IMR-90 (cell line): ENCODE measurements at regions not wholly inside any gene's neighbourhood (a gene's known extent, or its start where the extent isn't known, plus 50 kb on each side); places are given as distances from the start of the nearest gene placed in this dataset.

Experiments
- ATAC-seq: fragments of 200-7000 bp; cut with Tn5 transposase; 2 replicates; pipeline ENCODE4 v1.9.1; 2020; ENCODE audit warnings: low read depth, mild to moderate bottlenecking, moderate library complexity
- BruUV-seq: library from RNA; stranded (reverse); fragments of 400-500 nt; replicated peaks from 2 replicates; lab custom pipeline; 2021; lab: Mats Ljungman, UMichigan
- CTCF ChIA-PET: fragments of 300-600 bp; formaldehyde crosslinking; extraction: SDS; loops from one replicate; lab custom pipeline; 2021; ENCODE audit warnings: antibody characterized with exemption; lab: Yijun Ruan, JAX
- POLR2A ChIA-PET: fragments of 300-600 bp; sonication (Branson Sonifier 250); formaldehyde crosslinking; loops from one replicate; lab custom pipeline; 2022; ENCODE audit warnings: antibody characterized with exemption; ENCODE audit not compliant: unreplicated experiment; lab: Charles Lee
- DNase-seq: peaks from one replicate; pipeline ENCODE4 v3.0.0; 2013
- H2AFZ ChIP-seq: replicated peaks from 2 replicates; pipeline ENCODE3; 2013; ENCODE audit warnings: low read length, mild to moderate bottlenecking; ENCODE audit not compliant: poor library complexity
- H2AK5ac ChIP-seq: 2 replicates; pipeline ENCODE4 v1.6.1; 2013; ENCODE audit warnings: low read depth, low read length, inconsistent platforms
- H2AK9ac ChIP-seq: replicated peaks from 2 replicates; pipeline ENCODE3; 2013; ENCODE audit warnings: mild to moderate bottlenecking, low read depth, low read length, moderate library complexity; ENCODE audit not compliant: poor library complexity
- H2BK120ac ChIP-seq: 2 replicates; pipeline ENCODE4 v1.6.1; 2013; ENCODE audit warnings: low read depth, low read length, inconsistent platforms
- H2BK15ac ChIP-seq: 3 replicates; pipeline ENCODE4 v1.6.1; 2013; ENCODE audit warnings: low read depth, low read length, inconsistent platforms
- H2BK20ac ChIP-seq: 2 replicates; pipeline ENCODE4 v1.6.1; 2013; ENCODE audit warnings: low read depth, mild to moderate bottlenecking, inconsistent platforms, low read length, moderate library complexity
- H2BK5ac ChIP-seq: 2 replicates; pipeline ENCODE4 v1.6.1; 2013; ENCODE audit warnings: mild to moderate bottlenecking, low read depth, low read length, inconsistent platforms; ENCODE audit not compliant: poor library complexity, severe bottlenecking
- H3K14ac ChIP-seq: replicated peaks from 2 replicates; pipeline ENCODE4 v1.6.1; 2013; ENCODE audit warnings: low read depth, low read length, inconsistent platforms
- H3K18ac ChIP-seq: 2 replicates; pipeline ENCODE4 v1.6.1; 2013; ENCODE audit warnings: low read depth, low read length, control low read depth
- H3K23ac ChIP-seq: 2 replicates; pipeline ENCODE4 v1.6.1; 2013; ENCODE audit warnings: low read depth, low read length, inconsistent platforms
- H3K27ac ChIP-seq: 2 replicates; pipeline ENCODE4 v1.5.1; 2013; ENCODE audit warnings: mild to moderate bottlenecking, control low read depth, low read length; ENCODE audit not compliant: insufficient read depth
- H3K27me3 ChIP-seq: 2 replicates; pipeline ENCODE4 v1.6.1; 2013; ENCODE audit warnings: low read length; ENCODE audit not compliant: control insufficient read depth, insufficient read depth
- H3K36me3 ChIP-seq: 2 replicates; pipeline ENCODE4 v1.6.1; 2013; ENCODE audit warnings: low read length, mixed read lengths; ENCODE audit not compliant: control insufficient read depth, insufficient read depth
- H3K4ac ChIP-seq: 2 replicates; pipeline ENCODE4 v1.6.1; 2013; ENCODE audit warnings: low read depth, low read length, inconsistent platforms
- H3K4me1 ChIP-seq: 2 replicates; pipeline ENCODE4 v1.6.1; 2013; ENCODE audit warnings: low read length, mixed read lengths; ENCODE audit not compliant: control insufficient read depth, insufficient read depth
- H3K4me2 ChIP-seq: 2 replicates; pipeline ENCODE4 v1.6.1; 2013; ENCODE audit warnings: low read depth, mild to moderate bottlenecking, control low read depth, low read length, moderate library complexity
- H3K4me3 ChIP-seq: 2 replicates; pipeline ENCODE4 v1.5.1; 2013; ENCODE audit warnings: low read depth, mild to moderate bottlenecking, control low read depth, low read length, moderate library complexity; ENCODE audit not compliant: insufficient read depth
- H3K56ac ChIP-seq: 2 replicates; pipeline ENCODE4 v1.6.1; 2013; ENCODE audit warnings: low read length, inconsistent platforms; ENCODE audit not compliant: insufficient read depth; ENCODE audit errors: extremely low read depth
- H3K79me1 ChIP-seq, 2 experiments: 2 replicates each; pipeline ENCODE4 v1.6.1; 2013; ENCODE audit warnings: low read length in 2 of 2, inconsistent platforms in 1 of 2, low read depth in 1 of 2
- H3K9ac ChIP-seq: 2 replicates; pipeline ENCODE4 v1.6.1; 2013; ENCODE audit warnings: low read depth, low read length, control low read depth
- H3K9me1 ChIP-seq: 2 replicates; pipeline ENCODE4 v1.6.1; 2013; ENCODE audit warnings: low read length, inconsistent platforms; ENCODE audit not compliant: insufficient read depth
- H3K9me3 ChIP-seq: 2 replicates; pipeline ENCODE4 v1.6.1; 2013; ENCODE audit warnings: low read length; ENCODE audit not compliant: control insufficient read depth, insufficient read depth
- H4K20me1 ChIP-seq: 2 replicates; pipeline ENCODE4 v1.6.1; 2013; ENCODE audit warnings: low read length, inconsistent platforms; ENCODE audit not compliant: insufficient read depth
- H4K5ac ChIP-seq: 2 replicates; pipeline ENCODE4 v1.6.1; 2013; ENCODE audit warnings: mild to moderate bottlenecking, low read depth, low read length, control low read depth
- H4K8ac ChIP-seq, 2 experiments: 2 replicates each; pipeline ENCODE4 v1.6.1; 2013; ENCODE audit warnings: low read depth in 2 of 2, low read length in 2 of 2, control low read depth in 1 of 2, inconsistent platforms in 1 of 2
- H4K91ac ChIP-seq: 2 replicates; pipeline ENCODE4 v1.6.1; 2013; ENCODE audit warnings: low read depth, low read length, inconsistent platforms; ENCODE audit not compliant: insufficient read depth
- BHLHE40 ChIP-seq: fragments of 150-350 bp; IDR thresholded peaks from 2 replicates; pipeline ENCODE4 v1.6.1; 2016; ENCODE audit warnings: mild to moderate bottlenecking, low read depth, low read length
- CEBPB ChIP-seq: IDR thresholded peaks from 2 replicates; pipeline ENCODE4 v1.6.1; 2012; ENCODE audit warnings: low read depth, low read length, improper control_type of control experiment
- CHD1 ChIP-seq: IDR thresholded peaks from 2 replicates; pipeline ENCODE4 v1.6.1; 2012; ENCODE audit warnings: low read depth, low read length, improper control_type of control experiment
- CTCF ChIP-seq: conservative IDR thresholded peaks from 2 replicates; pipeline ENCODE4 v1.5.1; 2012; ENCODE audit warnings: mild to moderate bottlenecking, low read depth, low read length, improper control_type of control experiment
- ELK1 ChIP-seq: fragments of 150-350 bp; IDR thresholded peaks from 2 replicates; pipeline ENCODE4 v1.6.1; 2016; ENCODE audit warnings: low read depth, mild to moderate bottlenecking, low read length, moderate library complexity, borderline replicate concordance
- FOS ChIP-seq: fragments of 150-350 bp; IDR thresholded peaks from 2 replicates; pipeline ENCODE4 v1.6.1; 2016; ENCODE audit warnings: low read depth, low read length
- MAFK ChIP-seq: IDR thresholded peaks from 2 replicates; pipeline ENCODE4 v1.6.1; 2012; ENCODE audit warnings: low read depth, low read length, improper control_type of control experiment
- MAZ ChIP-seq: IDR thresholded peaks from 2 replicates; pipeline ENCODE4 v1.6.1; 2012; ENCODE audit warnings: low read depth, mild to moderate bottlenecking, low read length, improper control_type of control experiment, moderate library complexity, borderline replicate concordance
- MXI1 ChIP-seq: IDR thresholded peaks from 2 replicates; pipeline ENCODE4 v1.6.1; 2012; ENCODE audit warnings: low read depth, mild to moderate bottlenecking, low read length, moderate library complexity, borderline replicate concordance
- NFE2L2 ChIP-seq: fragments of 150-350 bp; IDR thresholded peaks from 2 replicates; pipeline ENCODE4 v1.6.1; 2016; ENCODE audit warnings: low read depth, mild to moderate bottlenecking, low read length
- POLR2A ChIP-seq: IDR thresholded peaks from 2 replicates; pipeline ENCODE4 v1.6.1; 2012; ENCODE audit warnings: mild to moderate bottlenecking, low read depth, low read length
- RAD21 ChIP-seq: IDR thresholded peaks from 2 replicates; pipeline ENCODE4 v1.6.1; 2012; ENCODE audit warnings: low read length, improper control_type of control experiment
- RCOR1 ChIP-seq: IDR thresholded peaks from 2 replicates; pipeline ENCODE4 v1.6.1; 2012; ENCODE audit warnings: mild to moderate bottlenecking, low read length, improper control_type of control experiment; ENCODE audit not compliant: insufficient replicate concordance
- RFX5 ChIP-seq: IDR thresholded peaks from 2 replicates; pipeline ENCODE4 v1.8.0; 2012; ENCODE audit warnings: low read depth, mild to moderate bottlenecking, low read length, moderate library complexity
- SMC3 ChIP-seq: fragments of 150-350 bp; IDR thresholded peaks from 2 replicates; pipeline ENCODE4 v1.6.1; 2016; ENCODE audit warnings: low read depth, mild to moderate bottlenecking, antibody characterized with exemption, low read length, moderate library complexity
- USF2 ChIP-seq: fragments of 150-350 bp; IDR thresholded peaks from 2 replicates; pipeline ENCODE4 v1.6.1; 2017; ENCODE audit warnings: mild to moderate bottlenecking, antibody characterized with exemption, low read length, low read depth
- dilution Hi-C: fragments of 300-500 bp; cut with HindIII; formaldehyde crosslinking; loops from one replicate; pipeline ENCODE4 v1.14.3; 2018; ENCODE audit warnings: low sequenced_read_pairs; ENCODE audit not compliant: unreplicated experiment
- in situ Hi-C: fragments of 300-500 bp; cut with MboI; formaldehyde crosslinking; loops from 3 replicates; pipeline ENCODE4 v1.14.3; 2019; ENCODE audit warnings: low sequenced_read_pairs, inconsistent platforms, mixed read lengths
- intact Hi-C: fragments of 100-400 bp; cut with micrococcal nuclease; formaldehyde crosslinking; loops from 2 replicates; pipeline ENCODE4 v1.10.0; 2022

- no peak overlapping the region for H3K14ac ChIP-seq
- ChIA-PET CTCF (no interaction called here), POLR2A (no interaction called here)
- no peak overlapping the region for H3K56ac ChIP-seq
- H4K91ac ChIP-seq = no peak overlapping the region
- no peak overlapping the region for H4K5ac ChIP-seq
- no peaks in the 10 kb centered on the region for H3K27me3 ChIP-seq
- H2BK5ac ChIP-seq = no peak overlapping the region
- no TSS peak for BruUV-seq
- no peak overlapping the region for H2BK15ac ChIP-seq
- no peaks in the 10 kb centered on the region; the same call in 1 of the 2 replicates for H3K9me3 ChIP-seq
- H3K4ac ChIP-seq = no peak overlapping the region
- H3K23ac ChIP-seq = no peak overlapping the region
- no peaks in the 10 kb centered on the region for H3K4me1 ChIP-seq
- no peak overlapping the region for H3K27ac ChIP-seq
- intact Hi-C loops = no loop called here
- H2AFZ ChIP-seq = no peak overlapping the region
- H3K79me1 ChIP-seq = no peaks in the 10 kb centered on the region
- no peak for DNase-seq
- no peak overlapping the region for H4K8ac ChIP-seq
- no peak overlapping the region for H3K9ac ChIP-seq
- TF ChIP-seq BHLHE40 (no peak), CEBPB (no peak), NFE2L2 (no peak), FOS (no peak), MXI1 (no peak), SMC3 (no peak), MAZ (no peak), POLR2A (no peak), RCOR1 (no peak), RFX5 (no peak), MAFK (no peak), RAD21 (no peak), USF2 (no peak), CTCF (no peak), CHD1 (no peak), ELK1 (no peak)
- no peak overlapping the region for H2BK120ac ChIP-seq
- no peak overlapping the region for H2AK5ac ChIP-seq
- no peaks in the 10 kb centered on the region for H4K20me1 ChIP-seq
- no peaks in the 10 kb centered on the region for H3K36me3 ChIP-seq
- no peak for ATAC-seq
- H2BK20ac ChIP-seq = no peak overlapping the region
- H2AK9ac ChIP-seq = no peak overlapping the region
- no peak overlapping the region for H3K18ac ChIP-seq
- H3K4me3 ChIP-seq = no peak overlapping the region
- in situ Hi-C loops = no loop called here
- dilution Hi-C loops = no loop called here
- no peak overlapping the region for H3K4me2 ChIP-seq
- no peaks in the 10 kb centered on the region for H3K9me1 ChIP-seq
Observed at GRCh38 chr3:34972481-34972880, 666.8 kb upstream of the ARPP21 start.
